IgD-negative memory B cell (primary cell): ENCODE measurements at regions not wholly inside any gene's neighbourhood (a gene's known extent, or its start where the extent isn't known, plus 50 kb on each side); places are given as distances from the start of the nearest gene placed in this dataset.

Source experiments
- H3K27ac Mint-ChIP-seq, 3 donors: one replicate each; pipeline ENCODE4 v1.8.0; 2020 to 2022; ENCODE audit warnings: mild to moderate bottlenecking in 3 of 3, mixed read lengths in 3 of 3, moderate library complexity in 1 of 3
- H3K27me3 Mint-ChIP-seq: one replicate; pipeline ENCODE4 v1.8.0; 2021; ENCODE audit warnings: mixed read lengths
- H3K36me3 Mint-ChIP-seq: one replicate; pipeline ENCODE4 v1.8.0; 2020; ENCODE audit warnings: mild to moderate bottlenecking, mixed read lengths
- H3K4me1 Mint-ChIP-seq, 3 donors: one replicate each; pipeline ENCODE4 v1.8.0; 2020 to 2022; ENCODE audit warnings: mixed read lengths in 3 of 3, mild to moderate bottlenecking in 1 of 3
- H3K4me3 Mint-ChIP-seq, 4 donors: one replicate each; pipeline ENCODE4 v1.8.0; 2020 to 2022; ENCODE audit warnings: mild to moderate bottlenecking in 4 of 4, mixed read lengths in 4 of 4, moderate library complexity in 3 of 4
- H3K9me3 Mint-ChIP-seq, 3 donors: one replicate each; pipeline ENCODE4 v1.8.0; 2020 to 2021; ENCODE audit warnings: mixed read lengths in 3 of 3, mild to moderate bottlenecking in 1 of 3

- no peaks in the 10 kb centered on the region for H3K36me3 Mint-ChIP-seq
- no peaks in the 10 kb centered on the region for H3K4me1 Mint-ChIP-seq
- H3K27me3 Mint-ChIP-seq: peaks cover 2% of the 10 kb centered on the region
- H3K4me3 Mint-ChIP-seq: no peak overlapping the region
- H3K27ac Mint-ChIP-seq: no peak overlapping the region
- peaks cover 0 to 4% (median 4%) of the 10 kb centered on the region in 3 donors for H3K9me3 Mint-ChIP-seq
These were observed 155.8 kb upstream of the TAC1 start for GRCh38 chr7:97576043-97576442.

- H3K27me3 Mint-ChIP-seq: no peaks in the 10 kb centered on the region
- H3K4me1 Mint-ChIP-seq: no peaks in the 10 kb centered on the region
- no peak overlapping the region for H3K27ac Mint-ChIP-seq
- peaks cover 5 to 9% (median 5%) of the 10 kb centered on the region in 3 donors for H3K9me3 Mint-ChIP-seq
- H3K4me3 Mint-ChIP-seq: no peak overlapping the region
- no peaks in the 10 kb centered on the region for H3K36me3 Mint-ChIP-seq
These were observed 153.7 kb upstream of the TAC1 start for GRCh38 chr7:97578225-97578624.

- H3K4me3 Mint-ChIP-seq: no peak overlapping the region
- peaks cover 2 to 11% (median 9%) of the 10 kb centered on the region in 3 donors for H3K9me3 Mint-ChIP-seq
- H3K36me3 Mint-ChIP-seq: no peaks in the 10 kb centered on the region
- H3K4me1 Mint-ChIP-seq: no peaks in the 10 kb centered on the region
- H3K27me3 Mint-ChIP-seq: no peaks in the 10 kb centered on the region
- H3K27ac Mint-ChIP-seq: no peak overlapping the region
These were observed 151.7 kb upstream of the TAC1 start for GRCh38 chr7:97580205-97580604.

- H3K4me1 Mint-ChIP-seq: no peaks in the 10 kb centered on the region
- peaks cover 0 to 2% (median 2%) of the 10 kb centered on the region in 3 donors for H3K9me3 Mint-ChIP-seq
- no peaks in the 10 kb centered on the region for H3K36me3 Mint-ChIP-seq
- H3K4me3 Mint-ChIP-seq: no peak overlapping the region
- H3K27me3 Mint-ChIP-seq: no peaks in the 10 kb centered on the region
- H3K27ac Mint-ChIP-seq: no peak overlapping the region
These were observed 136.4 kb upstream of the TAC1 start for GRCh38 chr7:97595439-97595838.

- no peak overlapping the region for H3K4me3 Mint-ChIP-seq
- no peak overlapping the region for H3K27ac Mint-ChIP-seq
- H3K36me3 Mint-ChIP-seq: no peaks in the 10 kb centered on the region
- peaks cover 0 to 5% (median 4%) of the 10 kb centered on the region in 3 donors for H3K9me3 Mint-ChIP-seq
- H3K27me3 Mint-ChIP-seq: no peaks in the 10 kb centered on the region
- H3K4me1 Mint-ChIP-seq: no peaks in the 10 kb centered on the region
These were observed 129.9 kb upstream of the TAC1 start for GRCh38 chr7:97601931-97602457.

- H3K9me3 Mint-ChIP-seq: no peaks in the 10 kb centered on the region
These were observed 111.4 kb upstream of the TAC1 start for GRCh38 chr7:97620495-97620894.

GRCh38 chr7:97623333-97623732 lies 108.6 kb upstream of the TAC1 start:
- Mint-ChIP-seq H3K36me3 (no peaks in the 10 kb centered on the region), H3K27ac (no peak overlapping the region), H3K27me3 (peaks cover 1% of the 10 kb centered on the region), H3K4me1 (no peaks in the 10 kb centered on the region), H3K4me3 (no peak overlapping the region), H3K9me3 (peaks cover 0 to 2% (median 0%) of the 10 kb centered on the region in 3 donors)

More at GRCh38 chr7:97620495-97620894, 111.4 kb upstream of the TAC1 start:
- H3K27ac Mint-ChIP-seq: no peak overlapping the region
- peaks cover 1% of the 10 kb centered on the region for H3K27me3 Mint-ChIP-seq
- no peaks in the 10 kb centered on the region for H3K36me3 Mint-ChIP-seq
- H3K4me3 Mint-ChIP-seq: no peak overlapping the region
- no peaks in the 10 kb centered on the region for H3K4me1 Mint-ChIP-seq

- Mint-ChIP-seq H3K9me3 (peaks cover 0 to 4% (median 3%) of the 10 kb centered on the region in 3 donors), H3K36me3 (no peaks in the 10 kb centered on the region)
These were observed 101.8 kb upstream of the TAC1 start for GRCh38 chr7:97630116-97630515.

GRCh38 chr7:97635622-97636021 lies 96.3 kb upstream of the TAC1 start:
- Mint-ChIP-seq H3K4me3 (no peak overlapping the region), H3K9me3 (peaks cover 0 to 4% (median 0%) of the 10 kb centered on the region in 3 donors), H3K27me3 (no peaks in the 10 kb centered on the region), H3K27ac (no peak overlapping the region), H3K36me3 (no peaks in the 10 kb centered on the region), H3K4me1 (no peaks in the 10 kb centered on the region)

More at GRCh38 chr7:97630116-97630515, 101.8 kb upstream of the TAC1 start:
- Mint-ChIP-seq H3K27ac (no peak overlapping the region), H3K4me1 (no peaks in the 10 kb centered on the region), H3K27me3 (peaks cover 1% of the 10 kb centered on the region), H3K4me3 (no peak overlapping the region)

GRCh38 chr7:97639036-97639435 lies 92.8 kb upstream of the TAC1 start:
- Mint-ChIP-seq H3K4me1 (no peaks in the 10 kb centered on the region), H3K27ac (no peak overlapping the region), H3K9me3 (peaks cover 0 to 4% (median 2%) of the 10 kb centered on the region in 3 donors), H3K4me3 (no peak overlapping the region), H3K36me3 (no peaks in the 10 kb centered on the region), H3K27me3 (no peaks in the 10 kb centered on the region)

- H3K4me1 Mint-ChIP-seq: no peaks in the 10 kb centered on the region
- no peaks in the 10 kb centered on the region for H3K9me3 Mint-ChIP-seq
- no peaks in the 10 kb centered on the region for H3K27me3 Mint-ChIP-seq
- H3K4me3 Mint-ChIP-seq: no peak overlapping the region
- H3K36me3 Mint-ChIP-seq: no peaks in the 10 kb centered on the region
- no peak overlapping the region for H3K27ac Mint-ChIP-seq
These were observed 72.4 kb upstream of the TAC1 start for GRCh38 chr7:97659363-97660045.

GRCh38 chr7:97667359-97667758 lies 64.5 kb upstream of the TAC1 start:
- Mint-ChIP-seq H3K36me3 (no peaks in the 10 kb centered on the region), H3K27me3 (no peaks in the 10 kb centered on the region), H3K4me3 (no peak overlapping the region), H3K27ac (no peak overlapping the region), H3K4me1 (no peaks in the 10 kb centered on the region), H3K9me3 (peaks cover 0 to 2% (median 0%) of the 10 kb centered on the region in 3 donors)

- no peak overlapping the region for H3K27ac Mint-ChIP-seq
- no peaks in the 10 kb centered on the region for H3K9me3 Mint-ChIP-seq
- no peaks in the 10 kb centered on the region for H3K4me1 Mint-ChIP-seq
- no peak overlapping the region for H3K4me3 Mint-ChIP-seq
- no peaks in the 10 kb centered on the region for H3K27me3 Mint-ChIP-seq
- no peaks in the 10 kb centered on the region for H3K36me3 Mint-ChIP-seq
These were observed 60.3 kb upstream of the TAC1 start for GRCh38 chr7:97671571-97671970.

GRCh38 chr7:97680622-97681021 lies 51.3 kb upstream of the TAC1 start:
- H3K4me3 Mint-ChIP-seq: no peak overlapping the region
- peaks cover 1% of the 10 kb centered on the region for H3K27me3 Mint-ChIP-seq
- no peaks in the 10 kb centered on the region for H3K4me1 Mint-ChIP-seq
- no peaks in the 10 kb centered on the region for H3K36me3 Mint-ChIP-seq
- no peak overlapping the region for H3K27ac Mint-ChIP-seq
- no peaks in the 10 kb centered on the region for H3K9me3 Mint-ChIP-seq
